HG03108 (cell line): ENCODE measurements at regions not wholly inside any gene's neighbourhood (a gene's known extent, or its start where the extent isn't known, plus 50 kb on each side); places are given as distances from the start of the nearest gene placed in this dataset.
A peak's percentile ranks its signal among the peaks of the same experiment; 100 is the strongest.
"Not testable (repeated sequence)": the region's sequence is repeated elsewhere in the genome, so short reads cannot be mapped to it uniquely, and the experiment has no call there.

Experiments
- ATAC-seq: cut with Tn5 transposase; IDR thresholded peaks from one replicate; pipeline ENCODE4 v1.9.1; 2021; ENCODE audit warnings: moderate library complexity; ENCODE audit not compliant: unreplicated experiment

- no peak for ATAC-seq
These were observed 132.8 kb upstream of the FUNDC1 start for GRCh38 chrX:44675362-44676024.

DNA sequence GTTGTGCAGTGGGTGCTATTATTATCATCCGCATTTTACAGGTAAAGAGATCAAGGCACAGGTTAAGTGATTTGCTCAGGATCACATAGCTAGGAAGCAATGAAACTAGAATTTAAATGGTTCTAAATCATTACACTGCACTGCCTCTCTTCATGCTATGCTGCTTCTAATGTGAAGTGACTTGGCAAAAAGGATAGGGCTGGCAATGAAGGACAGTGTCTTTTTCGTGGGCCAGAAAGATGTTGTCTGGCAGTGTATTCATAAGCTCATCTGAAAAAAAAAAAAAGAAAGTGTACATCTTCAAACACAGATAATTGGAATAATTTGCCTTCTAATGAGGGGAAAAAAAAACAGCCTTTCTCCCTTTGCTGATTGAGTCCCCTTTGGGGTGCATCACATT is 132.2 kb upstream of the FUNDC1 start:
- no peak for ATAC-seq

DNA sequence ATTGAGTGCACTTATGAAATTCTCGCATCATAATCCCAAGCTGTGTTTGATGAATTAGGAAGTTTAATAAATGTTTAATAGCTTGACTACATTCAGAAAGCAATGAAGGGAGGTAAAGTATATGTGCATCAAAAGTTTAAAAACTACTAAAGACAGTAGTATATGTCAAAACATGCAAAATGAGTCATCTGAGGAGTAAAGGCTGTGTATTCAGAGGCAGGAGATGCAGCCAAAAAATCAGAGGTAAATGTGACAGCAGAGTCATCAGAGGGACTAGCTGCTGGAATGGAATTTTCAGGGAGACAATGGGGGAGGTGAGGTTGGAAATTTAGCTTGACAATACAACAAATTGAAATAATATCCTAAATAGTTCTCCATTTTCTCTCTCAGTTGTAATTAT is 127.0 kb upstream of the FUNDC1 start:
- no peak for ATAC-seq

DNA sequence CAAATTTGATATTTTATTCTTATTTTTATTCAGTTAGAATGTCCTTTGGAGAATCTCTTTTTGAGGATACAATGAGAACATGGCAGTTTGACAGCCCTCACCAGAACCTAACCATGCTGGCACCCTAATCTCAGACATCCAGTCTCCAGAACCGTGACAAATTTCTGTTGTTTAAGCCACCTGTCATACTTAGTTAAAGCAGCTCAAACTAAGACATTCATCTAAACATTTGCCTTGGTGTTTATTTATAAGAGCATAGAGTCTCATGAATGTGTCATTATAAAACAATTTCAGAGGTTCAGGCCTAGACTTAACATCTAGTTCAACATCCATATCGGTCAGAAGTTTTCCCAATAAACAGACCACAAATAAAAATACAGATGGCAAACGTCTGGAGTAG is 125.1 kb upstream of the FUNDC1 start:
- no peak for ATAC-seq

- ATAC-seq = not testable (repeated sequence)
These were observed 115.1 kb upstream of the FUNDC1 start for GRCh38 chrX:44657718-44658246.

- ATAC-seq = no peak
These were observed 108.7 kb upstream of the FUNDC1 start for GRCh38 chrX:44651358-44651757.

DNA sequence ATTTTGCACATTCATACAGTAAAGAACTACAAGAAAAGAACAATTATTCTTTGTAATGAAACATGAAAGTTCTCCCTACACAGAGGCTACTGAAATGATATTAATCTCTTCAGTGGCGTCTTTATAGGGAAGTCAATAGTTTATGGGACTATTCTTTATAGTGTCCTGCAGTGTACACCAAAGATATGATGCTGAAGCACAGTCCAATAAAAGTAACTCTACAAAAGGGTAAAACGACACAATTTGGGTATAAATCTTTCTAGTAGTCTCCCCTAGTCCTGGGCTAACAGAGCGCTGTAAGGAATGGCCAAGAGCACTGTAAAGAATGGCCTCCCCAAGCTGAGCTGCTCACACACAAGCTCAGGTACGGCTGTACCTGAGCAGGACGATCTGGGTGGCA is 101.1 kb upstream of the FUNDC1 start:
- ATAC-seq = no peak

GRCh38 chrX:44637282-44637681 is 94.6 kb upstream of the FUNDC1 start:
- ATAC-seq = no peak

GRCh38 chrX:44621078-44621477 is 78.4 kb upstream of the FUNDC1 start:
- ATAC-seq = no peak

DNA sequence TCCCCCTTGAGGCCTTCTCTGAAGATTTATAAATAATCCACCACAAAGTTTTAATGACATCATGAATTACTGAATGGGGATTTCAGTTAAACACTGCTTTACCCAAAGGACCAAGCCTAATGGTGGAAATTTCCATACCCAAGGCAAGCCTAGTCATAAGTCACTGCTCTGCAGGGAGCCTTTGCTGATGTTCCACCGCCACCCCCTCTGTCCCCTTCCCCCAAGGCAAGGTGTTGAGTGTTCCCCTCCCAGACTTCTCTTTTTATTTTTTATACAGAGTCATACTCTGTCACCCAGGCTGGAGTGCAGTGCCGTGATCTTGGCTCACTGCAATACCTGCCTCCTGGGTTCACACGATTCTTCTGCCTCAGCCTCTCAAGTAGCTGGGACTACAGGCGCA is 76.4 kb upstream of the FUNDC1 start:
- ATAC-seq = no peak

DNA sequence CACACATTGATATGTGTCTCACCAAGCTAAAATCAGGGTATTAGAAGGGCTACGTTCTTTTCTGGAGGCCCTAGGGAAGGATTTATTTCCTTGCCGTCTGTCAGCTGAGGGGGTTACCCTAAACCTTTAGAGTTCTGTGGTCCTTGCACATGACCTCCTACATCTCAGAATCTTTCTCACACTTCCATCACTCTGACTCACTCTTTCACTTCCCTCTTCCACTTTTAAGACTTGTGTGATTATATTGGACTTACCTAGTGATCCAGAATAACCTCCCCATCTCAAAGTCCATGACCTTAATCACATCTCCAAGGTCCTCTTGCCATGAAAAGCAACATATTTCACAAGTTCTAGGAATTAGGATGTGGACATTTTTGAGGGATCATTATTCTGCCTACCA is 53.6 kb upstream of the FUNDC1 start:
- peak; percentile 91 for ATAC-seq
